ENCODE measurements at regions not wholly inside any gene's neighbourhood (a gene's known extent, or its start where the extent isn't known, plus 50 kb on each side); places are given as distances from the start of the nearest gene placed in this dataset.
A peak's percentile ranks its signal among the peaks of the same experiment; 100 is the strongest.
"Not testable (repeated sequence)": the region's sequence is repeated elsewhere in the genome, so short reads cannot be mapped to it uniquely, and the experiment has no call there.

GRCh38 chr2:137910641-137911040 lies 53.6 kb upstream of the HNMT start:
- intact Hi-C loops (cut with DNase I; ENCODE audit: low total_unique reads): no loop called here
- WGBS, 5 donors: 33 to 59% (median 40%) methylated on average over 4 of the region's 4 CpGs
- no peaks in the 10 kb centered on the region for H3K36me3 ChIP-seq
- H3K4me1 ChIP-seq: no peaks in the 10 kb centered on the region
- H3K4me3 ChIP-seq: no peak overlapping the region
- H3K27ac ChIP-seq: no peak overlapping the region
- no peaks in the 10 kb centered on the region for H3K27me3 ChIP-seq (replicated peaks in 1 of 7)
- H3K9me3 ChIP-seq: no peaks in the 10 kb centered on the region
- no peak for DNase-seq
- TF ChIP-seq POLR2AphosphoS5 (IDR thresholded peaks at IDR 0.05) (no peak), CTCF (IDR thresholded peaks at IDR 0.05 in 8 of 11, conservative IDR thresholded peaks at IDR 0.05 in 3 of 11) (peak in 10 of 11 experiments; percentile 13 to 59 (median 50)), POLR2A (IDR thresholded peaks at IDR 0.05) (no peak)

GRCh38 chr2:137912371-137912770 lies 51.9 kb upstream of the HNMT start:
- whole genome bisulfite sequencing, 5 donors: 65 to 79% (median 75%) methylated on average over 2 of the region's 2 CpGs
- DNase-seq: no peak
- intact Hi-C loops (cut with DNase I; ENCODE audit: low total_unique reads): no loop called here
- H3K9me3 ChIP-seq: no peaks in the 10 kb centered on the region
- H3K4me3 ChIP-seq: no peak overlapping the region
- H3K4me1 ChIP-seq: no peaks in the 10 kb centered on the region
- TF ChIP-seq POLR2AphosphoS5 (IDR thresholded peaks at IDR 0.05): no peak
- no peak for TF ChIP-seq CTCF (IDR thresholded peaks at IDR 0.05 in 8 of 11, conservative IDR thresholded peaks at IDR 0.05 in 3 of 11)
- TF ChIP-seq POLR2A (IDR thresholded peaks at IDR 0.05): no peak
- no peaks in the 10 kb centered on the region for H3K27me3 ChIP-seq (replicated peaks in 1 of 7)
- H3K27ac ChIP-seq: no peak overlapping the region
- H3K36me3 ChIP-seq: no peaks in the 10 kb centered on the region

GRCh38 chr2:137913169-137913568 lies 51.1 kb upstream of the HNMT start:
- DNase-seq: no peak
- TF ChIP-seq POLR2A (IDR thresholded peaks at IDR 0.05) (no peak), POLR2AphosphoS5 (IDR thresholded peaks at IDR 0.05) (no peak)
- intact Hi-C loops (cut with DNase I; ENCODE audit: low total_unique reads): no loop called here
- H3K36me3 ChIP-seq: no peaks in the 10 kb centered on the region
- H3K27me3 ChIP-seq (replicated peaks in 1 of 7): no peaks in the 10 kb centered on the region
- no peaks in the 10 kb centered on the region for H3K9me3 ChIP-seq
- H3K4me1 ChIP-seq: no peaks in the 10 kb centered on the region
- H3K4me3 ChIP-seq: no peak overlapping the region
- 80 to 89% (median 85%) methylated on average over 4 of the region's 4 CpGs for WGBS, 5 donors
- no peak overlapping the region for H3K27ac ChIP-seq

GRCh38 chr2:137913648-137914047 lies 50.6 kb upstream of the HNMT start:
- WGBS, 5 donors: 65 to 89% (median 71%) methylated on average over 2 of the region's 2 CpGs
- H3K27me3 ChIP-seq (replicated peaks in 1 of 7); intact Hi-C loops (cut with DNase I; ENCODE audit: low total_unique reads); H3K4me3 ChIP-seq; DNase-seq; H3K36me3 ChIP-seq; H3K27ac ChIP-seq; H3K4me1 ChIP-seq; H3K9me3 ChIP-seq: not testable (repeated sequence)
